ENCODE measurements at regions not wholly inside any gene's neighbourhood (a gene's known extent, or its start where the extent isn't known, plus 50 kb on each side); places are given as distances from the start of the nearest gene placed in this dataset.

DNA sequence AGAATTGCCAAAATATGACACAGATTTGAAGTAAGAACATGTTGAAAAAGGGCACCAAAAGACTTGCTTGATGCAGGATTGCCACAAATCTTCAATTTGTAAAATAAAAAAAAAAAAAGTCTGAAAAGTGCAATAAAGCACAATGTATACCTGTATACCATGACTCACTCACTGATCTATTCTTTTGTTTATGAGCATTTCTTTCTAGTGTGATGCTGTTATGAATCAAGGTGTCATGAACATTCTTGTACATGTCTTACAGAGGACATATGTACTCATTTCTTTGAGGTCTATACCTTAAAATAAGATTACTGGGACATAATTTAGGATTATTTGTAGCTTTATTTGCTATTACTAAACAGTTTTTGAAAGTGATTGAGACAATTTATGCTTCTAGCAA, 464.9 kb upstream of the RBMS3 start:
- DNase-seq (ENCODE audit: low spot score): no peak

DNA sequence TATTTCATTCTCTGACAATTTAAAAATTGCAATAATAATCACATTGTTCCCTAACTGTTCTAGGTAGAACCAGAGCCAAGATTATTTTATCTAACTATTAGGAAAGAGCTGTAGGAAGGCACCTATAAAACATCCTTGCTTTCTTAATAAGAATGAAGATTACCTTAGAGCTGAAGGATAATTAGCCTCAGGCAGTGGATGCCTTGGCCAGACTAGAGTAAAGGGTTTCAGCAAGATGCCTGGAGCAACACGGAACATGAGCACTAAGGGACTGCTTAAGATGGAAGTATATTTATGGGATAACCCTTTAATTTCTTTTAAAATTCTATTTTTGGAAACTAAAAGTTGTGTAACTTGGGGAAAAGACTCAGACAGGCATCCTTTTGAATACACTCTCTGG, 456.6 kb upstream of the RBMS3 start:
- no peak for DNase-seq (ENCODE audit: low spot score)

DNA sequence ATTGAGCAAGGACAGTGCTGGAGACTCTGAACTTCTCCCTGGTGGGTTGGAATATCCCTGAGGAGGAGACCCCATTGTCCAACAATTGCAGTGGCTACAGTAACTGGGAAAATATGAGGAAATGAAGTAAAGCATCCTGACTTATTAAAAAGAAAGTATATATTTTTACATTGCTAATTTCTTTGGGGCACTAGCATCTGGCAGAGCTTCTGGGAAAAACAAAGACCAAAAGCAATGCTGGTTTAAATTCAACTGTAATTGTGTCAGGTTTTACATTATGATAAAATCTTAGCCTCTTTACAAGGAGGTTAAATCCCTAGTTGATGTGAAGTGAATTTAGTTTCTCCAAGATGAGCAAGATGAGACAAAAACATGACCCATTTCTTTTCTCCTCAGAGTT, 454.0 kb upstream of the RBMS3 start:
- DNase-seq (ENCODE audit: low spot score): no peak

DNA sequence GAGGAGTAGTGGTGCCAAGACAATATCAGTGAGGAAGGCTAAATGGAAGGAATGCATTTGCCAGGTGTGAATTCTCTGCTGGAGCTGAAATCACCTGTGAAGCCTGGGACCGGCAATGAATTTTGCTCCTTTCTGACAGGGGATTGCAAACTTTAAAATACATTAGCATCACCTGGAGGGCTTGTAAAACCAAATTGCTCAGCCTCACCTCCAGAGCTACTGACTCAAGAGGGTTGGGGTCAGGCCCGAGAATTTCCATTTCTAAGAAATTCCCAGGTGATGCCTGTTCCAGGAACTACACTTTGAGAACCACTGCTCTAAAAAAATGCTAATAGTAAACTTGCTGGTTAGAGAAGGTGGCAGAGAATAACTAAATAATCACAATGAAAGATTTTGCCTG, 445.6 kb upstream of the RBMS3 start:
- DNase-seq (ENCODE audit: low spot score): no peak

DNA sequence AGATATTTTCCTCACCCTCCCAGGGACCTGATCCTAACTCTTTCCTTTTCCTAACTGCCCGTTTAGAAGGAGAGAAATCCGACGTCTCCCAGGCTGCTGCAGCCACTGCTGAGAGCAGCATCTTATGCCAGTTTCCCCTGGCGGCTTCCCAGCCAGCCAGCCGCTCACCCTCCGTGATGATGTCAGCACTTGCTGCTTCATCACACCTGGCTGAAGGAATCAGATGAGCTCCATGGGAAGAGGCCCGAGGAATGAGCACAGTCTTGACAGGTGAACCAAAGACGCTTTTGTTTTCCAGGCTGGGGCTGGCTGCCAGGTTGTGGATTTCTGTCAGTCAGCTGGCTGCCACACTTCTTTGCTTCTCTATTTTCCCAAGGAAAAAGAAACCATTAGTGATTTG, 445.1 kb upstream of the RBMS3 start:
- no peak for DNase-seq (ENCODE audit: low spot score)

GRCh38 chr3:28836199-28836598, 444.7 kb upstream of the RBMS3 start:
- DNase-seq (ENCODE audit: low spot score): no peak

- no peak for DNase-seq (ENCODE audit: low spot score)
Measured at GRCh38 chr3:28840976-28841376, 439.9 kb upstream of the RBMS3 start.

GRCh38 chr3:28841441-28841840, 439.4 kb upstream of the RBMS3 start:
- no peak for DNase-seq (ENCODE audit: low spot score)

GRCh38 chr3:28844298-28845005, 436.4 kb upstream of the RBMS3 start:
- no peak for DNase-seq (ENCODE audit: low spot score)

GRCh38 chr3:28845006-28845324, 435.9 kb upstream of the RBMS3 start:
- DNase-seq (ENCODE audit: low spot score): no peak

- no peak for DNase-seq (ENCODE audit: low spot score)
Measured at GRCh38 chr3:28846971-28847478, 433.8 kb upstream of the RBMS3 start.

GRCh38 chr3:28847736-28848135, 433.1 kb upstream of the RBMS3 start:
- no peak for DNase-seq (ENCODE audit: low spot score)

GRCh38 chr3:28850186-28850585, 430.7 kb upstream of the RBMS3 start:
- DNase-seq (ENCODE audit: low spot score): no peak

DNA sequence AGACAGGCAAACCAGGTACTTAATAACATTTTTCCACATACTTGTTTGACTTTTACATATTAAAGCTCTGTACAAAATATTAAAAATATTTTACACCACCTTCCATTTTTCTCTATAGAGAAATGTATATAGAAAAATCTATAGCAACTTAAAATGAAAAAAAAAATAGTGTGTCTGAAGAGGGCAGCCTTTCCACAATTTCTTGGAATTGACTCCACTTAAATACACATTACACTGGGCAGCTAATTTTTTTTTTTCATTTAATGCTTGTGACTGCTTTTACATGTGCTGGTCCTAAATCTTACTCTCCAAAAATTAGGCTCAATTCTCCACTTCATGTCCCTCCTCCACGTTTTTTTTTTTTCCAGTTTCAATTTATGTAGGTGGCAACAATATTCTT, 427.0 kb upstream of the RBMS3 start:
- no peak for DNase-seq (ENCODE audit: low spot score)

- no peak for DNase-seq (ENCODE audit: low spot score)
Measured at GRCh38 chr3:28856796-28857195, 424.1 kb upstream of the RBMS3 start.

- no peak for DNase-seq (ENCODE audit: low spot score)
Measured at GRCh38 chr3:28859897-28860296, 421.0 kb upstream of the RBMS3 start.

- DNase-seq (ENCODE audit: low spot score): no peak
Measured at GRCh38 chr3:28860307-28860706, 420.6 kb upstream of the RBMS3 start.

GRCh38 chr3:28863186-28863585, 417.7 kb upstream of the RBMS3 start:
- DNase-seq (ENCODE audit: low spot score): no peak

DNA sequence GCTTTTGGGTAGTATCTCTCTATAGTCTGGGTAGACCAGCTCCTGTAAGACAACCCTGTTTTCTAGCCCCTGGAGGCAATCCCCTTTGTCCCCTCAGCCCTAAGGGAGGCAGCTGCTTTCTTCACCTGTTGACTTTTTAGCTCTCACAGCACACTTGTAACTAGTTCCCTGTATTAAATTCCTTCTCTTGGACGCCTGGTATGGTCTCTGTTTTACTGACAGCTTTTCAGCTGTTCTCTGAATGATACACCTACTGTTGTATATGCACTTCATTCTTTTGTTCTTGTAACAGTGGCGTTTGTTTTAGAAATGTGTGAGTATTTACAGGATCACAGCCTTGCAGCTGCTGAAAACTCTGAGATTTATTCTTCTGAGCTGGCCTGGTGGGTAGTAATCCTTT, 413.0 kb upstream of the RBMS3 start:
- no peak for DNase-seq (ENCODE audit: low spot score)

- no peak for DNase-seq (ENCODE audit: low spot score)
Measured at GRCh38 chr3:28868897-28869296, 412.0 kb upstream of the RBMS3 start.

DNA sequence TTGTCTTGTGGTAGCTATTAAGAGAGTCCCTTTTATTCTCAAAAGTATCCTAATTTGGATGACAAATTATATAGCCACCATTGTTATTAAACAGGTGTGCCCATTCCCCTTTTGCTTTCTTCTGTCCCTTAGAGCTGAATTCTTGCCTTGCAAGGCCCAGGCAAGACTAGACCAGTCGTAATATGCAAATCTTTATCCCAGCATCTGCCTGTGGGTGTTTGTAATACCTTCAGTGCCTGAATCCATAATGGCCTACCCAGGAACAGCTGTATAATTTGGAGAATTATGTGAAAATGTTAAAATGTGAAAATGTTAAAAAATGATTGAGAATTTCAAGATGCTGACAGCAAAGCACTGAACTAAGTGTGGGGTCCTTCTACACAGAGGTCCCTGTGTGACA, 403.0 kb upstream of the RBMS3 start:
- DNase-seq (ENCODE audit: low spot score): no peak

DNA sequence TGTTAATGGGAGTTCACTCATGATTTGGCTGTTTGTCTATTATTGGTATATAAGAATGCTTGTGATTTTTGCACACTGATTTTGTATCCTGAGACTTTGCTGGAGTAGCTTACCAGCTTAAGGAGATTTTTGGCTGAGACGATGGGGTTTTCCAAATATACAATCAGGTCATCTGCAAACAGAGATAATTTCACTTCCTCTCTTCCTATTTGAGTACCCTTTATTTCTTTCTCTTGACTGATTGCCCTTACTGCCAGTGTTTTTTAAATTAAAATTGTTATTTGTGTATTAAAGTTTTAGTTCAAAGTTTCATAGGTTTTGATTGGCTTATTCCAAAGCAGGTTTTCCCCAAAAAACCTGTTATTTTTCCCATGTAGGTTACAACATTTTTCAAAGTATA, 390.5 kb upstream of the RBMS3 start:
- no peak for DNase-seq (ENCODE audit: low spot score)

DNA sequence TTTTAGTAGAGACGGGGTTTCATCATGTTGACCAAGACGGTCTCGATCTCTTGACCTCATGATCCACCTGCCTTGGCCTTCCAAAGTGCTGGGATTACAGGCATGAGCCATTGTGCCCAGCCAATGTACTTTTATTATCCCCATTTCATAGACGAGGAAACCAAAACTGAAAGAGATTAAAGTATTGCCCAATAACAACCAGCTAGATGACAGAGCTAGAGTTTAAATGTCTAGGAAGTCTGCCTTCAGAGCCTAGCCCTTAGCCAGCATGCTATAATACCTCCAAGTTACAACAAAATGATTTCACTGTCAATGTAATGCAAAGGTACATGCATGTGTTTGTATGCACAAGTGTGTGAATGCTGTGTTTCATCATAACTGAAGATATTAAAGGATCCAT, 389.4 kb upstream of the RBMS3 start:
- no peak for DNase-seq (ENCODE audit: low spot score)

- DNase-seq (ENCODE audit: low spot score): no peak
Measured at GRCh38 chr3:28900301-28900700, 380.6 kb upstream of the RBMS3 start.

GRCh38 chr3:28901018-28901417, 379.9 kb upstream of the RBMS3 start:
- no peak for DNase-seq (ENCODE audit: low spot score)

All from CD4-positive, alpha-beta T cell treated with Interleukin-2 at 100 ng/mL for 4 hours (primary cell).